GM21423 (cell line): ENCODE measurements at regions not wholly inside any gene's neighbourhood (a gene's known extent, or its start where the extent isn't known, plus 50 kb on each side); places are given as distances from the start of the nearest gene placed in this dataset.

Source experiments
- ATAC-seq: cut with Tn5 transposase; IDR thresholded peaks from one replicate; pipeline ENCODE4 v1.9.1; 2021; ENCODE audit warnings: mild to moderate bottlenecking, moderate library complexity; ENCODE audit not compliant: unreplicated experiment

DNA sequence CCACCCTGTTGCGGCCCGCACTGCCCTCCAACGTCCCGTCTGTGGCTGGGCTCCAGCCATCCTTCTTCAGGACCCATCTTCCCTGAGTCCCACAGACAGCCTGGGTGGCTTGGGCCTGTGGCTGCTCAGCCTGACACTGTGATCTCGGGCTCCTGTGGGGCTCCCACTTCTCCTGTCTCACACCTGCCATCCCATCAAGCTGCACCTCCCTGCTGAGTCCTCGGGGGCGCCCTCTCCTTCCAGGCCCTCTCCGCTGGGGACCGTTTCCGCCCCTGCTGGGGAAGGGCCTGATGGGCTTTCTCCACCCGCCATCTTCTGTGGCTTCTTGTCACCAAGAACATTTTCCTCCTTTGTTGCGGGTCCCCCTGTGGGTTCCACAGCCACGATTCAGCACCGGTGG is 173.8 kb upstream of the PPP2R2D start:
- ATAC-seq, result no peak

DNA sequence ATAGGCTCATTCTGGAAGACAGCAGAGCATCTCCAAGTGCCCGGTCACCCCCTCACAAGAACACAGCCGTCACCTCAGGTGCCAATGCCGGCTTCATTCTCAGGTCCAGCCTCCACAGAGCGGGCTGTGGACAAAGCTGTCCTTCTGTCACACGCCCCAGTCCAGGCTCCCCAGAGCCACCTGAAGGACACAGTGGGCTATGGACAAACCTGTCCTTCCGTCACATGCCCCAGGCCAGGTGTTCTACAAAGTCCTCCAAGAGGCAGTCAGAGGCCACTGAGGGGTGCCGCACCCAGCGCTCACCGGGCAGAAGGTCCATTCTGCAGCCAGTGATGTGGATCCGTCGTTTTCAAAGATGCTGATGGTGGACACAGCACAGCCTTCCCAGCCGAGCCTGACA is 173.2 kb upstream of the PPP2R2D start:
- ATAC-seq, result no peak

DNA sequence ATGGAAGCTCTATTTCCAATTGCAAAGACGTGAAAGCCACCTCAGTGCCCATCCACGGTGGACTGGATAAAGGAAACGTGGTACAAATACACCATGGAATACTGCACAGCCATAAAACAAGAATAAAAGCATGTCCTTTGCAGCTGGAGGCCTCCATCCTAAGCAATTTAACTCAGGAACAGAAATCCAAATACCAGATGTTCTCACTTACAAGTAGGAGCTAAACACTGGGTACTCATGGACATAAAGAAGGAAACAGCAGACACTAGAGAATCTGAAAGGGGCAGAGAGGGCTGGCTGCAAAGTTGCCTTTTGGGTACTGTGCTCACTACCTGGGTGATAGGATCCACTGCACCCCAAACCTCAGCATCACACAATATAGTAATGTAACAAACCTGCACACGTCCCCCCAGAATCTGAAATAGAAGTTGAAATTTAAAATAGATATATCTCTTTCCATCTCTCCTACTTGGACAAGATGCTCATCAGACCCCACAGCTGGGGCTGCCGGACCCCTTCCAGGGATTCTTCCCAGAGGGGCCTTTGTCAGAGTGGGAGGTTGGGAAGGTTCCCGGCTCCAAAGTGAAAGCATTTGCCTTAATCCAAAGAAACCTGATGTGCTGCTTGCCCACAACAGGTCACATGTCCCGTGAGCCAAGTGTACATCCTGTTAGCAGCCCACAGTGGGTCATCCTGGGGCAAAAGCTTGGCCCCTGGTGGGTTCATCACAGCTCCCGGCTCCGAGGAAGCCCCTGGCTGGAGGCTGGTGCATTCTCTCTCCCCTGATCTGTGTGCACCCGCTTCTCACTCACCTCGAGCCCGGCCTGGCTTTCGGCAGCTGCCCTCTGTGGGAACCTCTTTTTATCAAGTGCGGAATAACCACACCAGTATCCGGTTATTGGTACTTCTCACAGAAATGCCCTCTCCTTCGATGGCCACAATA is 172.3 kb upstream of the PPP2R2D start:
- ATAC-seq, result no peak

DNA sequence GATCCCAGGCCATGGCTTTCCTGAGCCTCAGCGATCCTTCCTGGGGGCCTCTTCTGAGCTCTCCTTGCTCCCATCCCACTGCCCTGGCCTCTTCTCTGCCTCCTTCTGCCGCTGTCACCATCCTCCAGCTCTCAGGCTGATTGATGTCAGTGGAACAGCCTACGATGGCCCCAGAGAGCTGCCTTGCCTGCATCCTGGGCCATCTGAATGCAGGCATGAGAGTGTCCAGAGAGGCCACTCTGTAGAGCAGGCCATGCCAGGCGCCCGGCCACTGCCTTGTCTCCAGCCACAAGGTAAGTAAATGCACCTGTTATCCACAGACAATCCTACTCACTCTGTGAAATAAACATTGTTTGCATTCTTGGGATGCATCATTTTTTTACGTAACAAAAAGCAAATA is 171.4 kb upstream of the PPP2R2D start:
- no peak for ATAC-seq

DNA sequence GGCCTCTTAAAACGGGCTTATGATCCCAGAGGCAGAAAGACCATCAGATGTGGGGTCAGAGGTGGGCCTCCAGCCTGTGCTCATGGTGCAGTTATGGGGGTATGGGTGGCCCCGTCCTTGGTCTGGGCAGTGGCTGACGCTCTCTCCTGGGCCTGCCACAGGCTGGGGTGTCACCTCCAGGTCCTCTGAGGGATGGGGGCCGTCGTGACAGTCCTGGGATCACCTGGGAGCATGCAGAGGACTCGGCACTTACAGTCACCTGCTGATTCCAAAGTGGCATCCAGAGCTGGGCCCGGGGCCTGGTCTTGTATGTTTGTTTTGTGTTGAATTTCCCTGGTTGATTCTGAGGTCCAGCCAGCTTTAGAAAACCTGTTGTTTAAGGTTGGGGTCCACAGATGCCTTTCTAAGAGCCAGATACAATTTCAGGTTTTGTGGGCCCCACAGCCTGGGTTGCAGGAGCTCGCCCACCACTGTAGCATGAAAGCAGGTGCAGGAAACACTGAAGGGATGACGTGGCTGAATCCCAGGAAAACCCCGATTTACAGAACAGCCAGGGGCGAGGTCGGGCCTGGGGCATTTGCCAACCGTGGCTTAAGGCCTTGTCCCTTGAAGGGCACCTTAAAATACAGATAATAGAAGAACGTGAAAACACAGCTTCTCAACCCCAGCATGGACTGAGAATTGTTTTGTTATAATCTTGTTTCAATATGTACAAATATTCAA is 170.7 kb upstream of the PPP2R2D start:
- ATAC-seq, result no peak

DNA sequence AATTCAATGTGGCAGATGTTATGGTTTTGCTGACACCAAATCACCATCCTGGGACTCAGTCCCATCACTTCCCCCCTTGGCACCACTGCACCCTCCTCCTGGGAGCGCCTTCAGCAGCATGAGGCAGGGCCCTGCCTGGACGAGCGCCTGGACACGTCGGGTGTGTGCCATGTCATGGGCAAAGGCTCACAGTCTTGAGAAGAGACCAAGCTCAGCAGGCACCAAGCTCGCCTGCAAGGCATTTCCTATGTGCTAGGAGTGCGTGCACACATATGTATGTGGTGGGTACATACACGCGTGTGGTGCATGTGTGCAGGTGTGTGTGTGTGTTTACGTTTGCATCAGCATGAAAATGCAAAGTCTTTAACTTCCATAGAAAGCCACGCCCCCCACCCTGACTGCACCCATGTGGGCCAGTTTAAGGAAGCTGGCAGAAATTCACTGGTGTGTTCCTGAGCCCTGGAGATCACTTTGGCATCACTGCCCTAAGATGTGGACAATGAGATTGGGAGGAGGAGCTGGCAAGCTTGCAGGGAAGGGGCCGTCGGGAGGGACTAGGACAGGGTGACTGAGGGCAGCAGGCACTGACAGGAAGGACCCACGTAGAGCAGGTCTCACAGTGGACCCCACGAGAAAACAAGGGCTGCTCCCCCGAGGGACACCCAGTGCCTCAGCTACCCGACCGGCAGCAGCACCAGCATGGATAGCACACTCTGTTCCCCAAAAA is 169.9 kb upstream of the PPP2R2D start:
- ATAC-seq, result no peak

DNA sequence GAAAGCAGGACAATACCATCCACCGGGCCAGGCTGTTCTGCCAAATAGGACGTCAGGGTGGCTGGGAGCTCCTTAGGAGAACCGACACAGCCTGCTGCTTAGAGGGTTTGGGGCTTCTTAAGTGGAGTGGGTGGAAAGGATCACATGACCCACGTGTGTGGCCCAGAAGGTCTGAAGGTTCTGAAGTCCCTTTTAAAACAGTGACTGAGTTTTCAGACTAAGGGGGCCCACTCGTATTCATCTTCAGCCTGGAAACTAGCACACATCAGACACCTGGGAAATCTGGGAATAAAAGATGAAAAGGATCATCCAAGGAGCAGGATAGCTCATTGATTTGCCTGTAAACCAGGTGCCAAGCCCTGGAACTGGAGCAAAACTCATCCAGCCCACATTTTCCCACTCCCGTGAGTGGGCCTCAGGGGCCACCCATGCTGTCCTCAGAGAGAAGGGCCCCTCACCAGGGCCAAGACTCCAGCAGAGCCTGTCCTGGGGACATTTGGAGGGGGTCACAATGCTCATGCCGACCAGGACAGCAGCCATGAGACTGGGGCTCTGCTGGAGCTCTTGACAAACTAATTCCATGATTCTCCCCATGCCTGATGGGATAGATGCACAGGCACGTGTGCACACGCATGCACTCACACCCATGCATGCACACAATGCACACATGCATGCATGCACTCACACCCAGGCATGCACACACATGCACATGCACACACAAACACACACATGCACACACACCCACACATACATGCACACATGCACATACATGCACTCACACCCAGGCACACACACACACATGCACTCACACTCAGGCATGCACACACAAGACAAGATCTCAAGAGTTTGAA is 168.8 kb upstream of the PPP2R2D start:
- ATAC-seq, result no peak

DNA sequence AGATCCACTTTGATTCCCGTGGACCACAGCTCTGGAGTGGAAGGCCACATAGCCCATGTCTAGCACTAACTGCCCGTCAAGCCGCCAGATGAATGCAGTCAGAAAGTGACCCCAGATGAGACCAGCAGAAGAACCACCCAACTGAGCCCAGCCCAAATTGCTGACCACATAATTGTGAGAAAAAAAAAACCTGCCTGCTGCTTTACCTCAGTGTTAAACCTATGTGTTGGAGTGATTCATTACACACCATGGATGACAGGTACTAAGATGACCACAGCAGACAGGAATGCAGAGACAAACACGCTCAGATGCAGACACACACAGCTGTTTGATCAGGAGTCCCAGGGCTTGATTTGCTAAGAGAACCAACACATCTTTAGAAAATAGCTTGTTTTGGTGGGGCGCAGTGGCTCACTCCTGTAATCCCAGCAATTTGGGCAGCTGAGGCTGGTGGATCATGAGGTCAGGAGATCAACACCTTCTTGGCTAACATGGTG is 168.1 kb upstream of the PPP2R2D start:
- no peak for ATAC-seq

DNA sequence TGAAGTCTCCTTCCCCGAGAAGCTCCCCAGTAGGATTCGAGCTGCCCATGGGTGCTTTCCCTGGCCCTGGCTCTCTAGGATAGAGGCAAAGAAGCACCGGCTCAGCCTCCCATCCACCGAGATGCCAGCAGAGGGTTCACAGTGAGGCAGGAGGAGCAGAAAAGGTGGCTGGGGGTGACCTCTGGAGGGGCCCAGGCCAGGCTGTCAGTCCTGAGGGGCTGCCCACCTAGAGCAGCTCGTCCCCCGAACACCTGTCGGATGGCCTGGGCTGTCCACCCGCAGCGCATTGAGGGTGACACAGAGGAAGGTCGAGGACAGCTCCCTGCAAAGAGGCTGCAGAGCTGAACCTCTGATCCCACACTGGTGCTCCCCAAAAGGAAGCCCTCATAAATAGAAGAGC is 167.2 kb upstream of the PPP2R2D start:
- no peak for ATAC-seq

DNA sequence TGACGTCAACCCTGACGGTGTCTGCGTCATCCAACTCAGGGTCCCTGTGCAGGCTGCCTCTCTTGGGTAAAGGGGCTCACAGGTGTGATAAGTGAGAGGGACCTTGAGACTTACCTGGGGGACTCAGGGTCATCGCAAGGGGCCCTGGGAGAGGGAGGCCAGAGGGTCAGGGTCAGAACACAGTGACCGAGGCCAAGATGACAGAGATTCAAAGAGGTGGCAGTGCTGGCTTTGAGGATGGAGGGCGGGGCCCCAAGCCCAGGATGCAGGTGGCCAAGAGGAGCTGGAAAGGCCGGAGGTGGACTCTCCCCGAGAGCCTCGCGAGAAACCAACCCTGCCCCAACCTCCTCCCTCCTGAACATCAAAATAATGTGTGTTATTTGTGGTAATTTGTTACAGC is 165.2 kb upstream of the PPP2R2D start:
- ATAC-seq, result no peak

DNA sequence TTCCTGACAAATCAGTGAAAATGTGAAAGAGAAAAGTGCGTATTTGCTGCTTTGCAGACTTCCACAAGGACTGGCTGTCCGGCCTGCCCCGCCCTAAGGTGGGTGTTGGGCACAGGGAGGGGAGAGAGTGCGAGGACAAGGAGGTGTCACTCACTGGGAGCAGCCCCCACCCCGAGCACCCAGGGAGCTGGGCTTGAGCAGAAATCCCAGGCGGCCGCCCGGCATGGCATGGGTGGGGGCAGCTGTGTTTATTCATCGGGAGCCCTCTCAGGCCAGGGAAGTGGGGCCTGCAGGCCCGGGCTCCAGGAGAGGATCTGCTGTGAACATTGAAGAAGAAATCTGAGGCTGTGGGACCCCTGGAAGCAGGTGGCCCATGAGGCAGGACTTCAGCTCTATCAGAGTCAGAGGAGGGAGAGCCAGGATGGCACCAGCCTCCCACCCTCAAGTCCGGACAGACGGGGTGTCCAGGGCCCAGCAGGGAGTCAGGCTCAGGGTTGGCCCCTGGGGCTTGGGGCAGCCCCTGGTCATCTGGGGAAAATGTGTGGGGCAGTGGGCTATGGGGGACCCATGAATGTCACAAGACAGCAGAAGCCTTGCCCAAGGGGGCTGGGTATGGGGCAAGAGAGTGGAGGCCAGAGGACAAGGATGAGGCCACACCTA is 164.4 kb upstream of the PPP2R2D start:
- no peak for ATAC-seq

DNA sequence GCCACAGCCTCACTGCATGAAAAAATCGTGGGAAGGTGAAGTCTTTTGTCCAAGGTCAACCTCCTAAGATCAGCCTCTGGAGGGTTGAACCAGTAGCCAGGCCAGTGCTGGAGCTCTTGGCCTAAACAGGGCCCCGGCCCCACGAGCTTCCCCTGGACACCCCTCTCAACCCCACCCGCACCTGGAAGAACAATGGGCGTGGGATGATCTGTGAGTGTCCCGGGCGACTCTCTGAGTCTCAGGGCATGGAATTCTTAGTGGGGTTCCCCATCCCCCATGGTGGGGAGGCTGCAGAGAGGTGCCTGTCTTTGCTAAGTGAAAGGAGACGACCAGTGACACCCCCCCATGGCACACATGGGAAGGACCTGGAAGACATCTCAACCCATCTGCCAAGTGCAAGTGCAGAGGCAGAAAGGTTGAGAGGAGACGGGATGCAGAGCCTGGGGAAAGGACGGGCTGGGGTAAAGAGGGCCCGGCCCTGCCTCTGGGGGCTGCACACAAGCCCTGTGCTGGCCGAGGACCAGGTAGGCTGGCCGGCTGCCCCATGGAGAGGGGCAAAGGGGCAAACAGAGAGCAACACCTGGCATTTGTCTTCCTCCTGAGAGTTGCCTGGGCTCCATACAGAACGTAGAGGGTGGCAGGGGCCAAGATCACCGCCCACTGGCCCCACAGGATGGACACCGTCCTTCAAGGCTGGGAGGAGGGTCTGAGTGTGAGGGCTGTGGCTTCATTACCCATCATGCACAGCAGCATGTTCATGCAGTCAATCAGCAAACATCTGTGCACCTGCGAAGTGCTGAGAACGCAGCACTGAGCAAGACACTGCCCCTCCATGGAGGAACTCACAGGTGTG is 163.0 kb upstream of the PPP2R2D start:
- no peak for ATAC-seq

DNA sequence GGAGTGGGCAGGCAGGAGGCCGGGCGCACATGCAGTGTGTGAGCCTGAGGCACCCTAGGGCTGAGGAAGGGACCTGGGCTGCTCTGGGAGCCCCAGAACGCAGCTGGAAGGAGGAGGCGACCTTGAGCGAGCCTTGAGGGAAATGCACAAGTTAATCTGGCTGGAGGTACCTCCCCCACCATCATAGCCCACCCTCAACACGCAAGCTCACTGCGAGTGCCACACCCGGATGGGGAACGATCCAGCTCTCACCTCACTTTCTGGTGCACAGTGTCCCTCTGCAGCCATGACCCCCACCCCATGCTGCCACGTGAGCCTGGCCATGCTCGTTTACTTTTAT is 162.4 kb upstream of the PPP2R2D start:
- ATAC-seq, result no peak

DNA sequence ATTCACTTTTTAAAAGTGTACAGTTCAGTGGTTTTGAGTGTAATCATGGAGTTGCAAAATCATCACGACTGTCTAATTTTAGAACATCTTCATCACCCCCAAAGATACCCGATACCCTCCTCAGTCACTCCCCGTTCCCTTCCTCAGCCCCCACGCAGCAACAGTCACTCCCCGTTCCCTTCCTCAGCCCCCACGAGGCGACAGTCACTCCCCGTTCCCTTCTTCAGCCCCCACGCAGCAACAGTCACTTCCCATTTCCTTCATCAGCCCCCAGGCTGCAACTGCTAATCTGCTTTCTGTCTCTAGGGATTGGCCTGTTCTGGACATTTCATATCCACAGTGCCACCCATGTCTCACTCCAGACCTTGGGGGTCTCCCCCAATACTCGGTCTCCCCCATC is 161.6 kb upstream of the PPP2R2D start:
- ATAC-seq, result no peak

DNA sequence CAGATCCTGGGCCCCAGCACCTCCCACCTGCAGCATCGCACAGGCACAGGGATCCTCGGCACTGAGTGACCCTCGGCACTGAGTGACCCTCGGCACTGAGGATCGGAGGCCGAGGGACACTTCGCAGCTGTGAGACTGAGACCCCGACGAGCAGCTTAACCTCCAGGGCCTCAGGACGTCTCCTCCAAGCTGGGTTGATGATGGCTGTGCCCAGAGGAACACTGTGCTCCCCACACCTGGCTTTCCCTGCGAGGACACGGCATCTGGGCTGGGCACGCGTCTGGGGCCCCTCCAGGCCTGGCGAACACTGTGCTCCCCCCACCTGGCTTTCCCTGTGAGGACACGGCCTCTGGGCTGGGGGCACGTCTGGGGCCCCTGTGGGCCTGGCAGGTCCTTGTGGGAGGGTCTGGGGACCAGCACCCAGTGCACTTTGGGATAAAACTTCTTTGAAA is 158.3 kb upstream of the PPP2R2D start:
- no peak for ATAC-seq

DNA sequence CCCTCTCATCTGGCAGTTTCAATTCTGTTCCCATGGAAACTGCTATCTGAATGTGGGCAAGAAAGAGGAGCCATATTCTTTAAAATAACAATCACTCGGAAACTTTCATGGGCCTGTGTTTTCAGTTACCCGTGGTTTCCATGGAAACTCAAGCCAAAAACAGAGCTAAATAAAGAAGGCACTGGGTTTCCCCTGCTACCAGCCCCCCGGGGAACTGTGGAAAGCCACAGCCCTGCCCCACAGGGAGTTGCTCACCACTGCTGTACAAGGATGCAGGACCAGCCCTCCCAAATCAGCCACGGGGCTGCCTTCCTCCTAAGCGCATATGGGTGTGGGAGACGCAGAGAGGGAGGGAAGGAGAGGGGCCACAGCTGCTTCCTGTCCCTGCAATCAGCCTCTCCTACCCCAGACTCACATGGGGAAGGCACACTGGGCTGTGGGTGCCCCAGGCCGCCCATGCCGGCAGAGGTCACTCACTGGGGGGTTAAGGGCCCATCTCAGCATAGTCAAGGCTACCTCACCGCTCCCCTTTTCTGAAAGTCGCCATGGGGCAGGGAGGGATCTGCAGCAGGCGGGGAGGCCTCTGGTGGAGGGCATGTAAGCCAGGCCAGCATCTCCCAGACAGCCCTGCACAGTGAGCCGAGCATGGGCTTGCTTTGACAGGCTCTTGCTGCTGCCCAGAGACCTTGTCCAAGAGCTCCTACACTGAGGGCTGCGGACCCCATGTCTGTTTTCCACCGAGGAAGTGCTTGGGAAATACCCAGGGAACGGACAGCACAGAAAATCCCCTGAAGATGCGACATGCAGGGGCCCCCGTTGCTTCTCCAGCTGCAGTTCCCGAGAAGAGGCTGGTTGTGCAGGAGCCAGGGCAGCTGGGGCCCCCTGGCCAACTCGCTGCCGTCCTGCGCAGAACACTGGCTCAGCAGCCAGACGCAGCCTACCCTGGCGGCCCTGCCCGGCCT is 157.3 kb upstream of the PPP2R2D start:
- peak; percentile 78 for ATAC-seq

DNA sequence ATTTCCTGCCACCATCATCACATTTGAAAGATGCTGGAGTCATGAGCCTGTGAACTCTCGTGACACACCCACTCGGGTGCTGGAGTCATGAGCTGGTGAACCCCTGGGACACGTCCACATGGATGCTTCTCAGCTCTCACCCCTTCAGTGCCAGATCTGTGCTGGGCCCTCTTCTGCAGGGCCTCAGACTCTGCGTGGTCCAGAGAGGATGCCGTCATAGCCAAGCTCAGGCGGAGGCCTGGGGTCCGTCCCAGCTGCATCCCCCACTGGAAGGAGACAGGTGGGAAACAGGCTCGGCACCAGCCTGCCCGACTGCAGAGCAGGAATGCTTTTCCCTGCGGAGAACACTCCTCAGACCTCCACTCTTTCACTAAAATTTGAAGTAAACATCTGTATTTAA is 156.5 kb upstream of the PPP2R2D start:
- no peak for ATAC-seq

DNA sequence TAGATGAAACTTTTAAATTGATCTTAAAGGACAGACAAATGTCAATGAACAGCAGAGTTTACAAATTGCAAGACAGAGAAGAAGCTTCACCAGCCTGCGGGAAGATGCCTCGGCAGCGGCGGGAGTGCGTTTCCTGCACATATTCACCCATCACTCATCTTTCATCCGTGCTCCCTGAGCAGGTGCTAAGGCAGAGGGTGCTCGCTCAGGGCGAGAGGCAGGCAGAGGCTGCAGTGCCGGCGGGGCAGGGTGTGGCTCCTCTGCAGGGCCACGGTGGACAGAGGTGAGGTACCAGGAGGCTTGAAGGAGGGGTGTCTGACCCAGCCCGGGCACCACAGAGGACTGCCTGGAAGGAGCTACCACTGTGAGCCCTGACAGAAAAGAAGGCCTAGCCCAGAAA is 155.2 kb upstream of the PPP2R2D start:
- no peak for ATAC-seq
